ENCODE measurements at regions not wholly inside any gene's neighbourhood (a gene's known extent, or its start where the extent isn't known, plus 50 kb on each side); places are given as distances from the start of the nearest gene placed in this dataset.
"Not testable (repeated sequence)": the region's sequence is repeated elsewhere in the genome, so short reads cannot be mapped to it uniquely, and the experiment has no call there.

DNA sequence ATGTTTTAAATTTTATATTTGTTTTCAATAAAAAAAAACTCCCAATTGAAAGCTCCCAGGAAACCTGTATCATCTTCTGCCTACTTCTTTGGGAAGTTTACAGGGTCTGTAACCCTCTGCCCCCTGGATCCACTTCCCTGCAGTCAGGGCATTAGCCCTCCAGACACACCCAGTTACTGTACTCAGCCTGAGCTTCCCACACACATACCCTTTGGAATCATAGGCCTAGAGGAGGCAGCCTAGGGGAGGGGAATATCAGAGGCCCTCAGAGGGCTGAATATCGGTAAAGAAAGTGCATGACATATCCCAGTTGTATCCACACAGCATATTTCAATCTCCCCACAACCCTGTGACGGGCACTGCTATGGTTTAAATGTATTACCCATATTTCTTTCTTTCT, 56.2 kb upstream of the TFPI start:
- H3K36me3 ChIP-seq (ENCODE audit: control insufficient read depth in 4 of 4, insufficient read depth in 4 of 4, low read length in 4 of 4); DNase-seq; H3K4me1 ChIP-seq (ENCODE audit: control insufficient read depth in 5 of 5, insufficient read depth in 5 of 5, low read length in 5 of 5); H3K9me3 ChIP-seq (ENCODE audit: control insufficient read depth in 4 of 4, insufficient read depth in 3 of 4, low read length in 3 of 4); H3K27me3 ChIP-seq (ENCODE audit: control insufficient read depth in 3 of 3, insufficient read depth in 3 of 3, low read length in 2 of 3); H3K27ac ChIP-seq (ENCODE audit: low read depth in 1 of 2, low read length in 1 of 2); H3K9ac ChIP-seq (ENCODE audit: insufficient read depth in 1 of 2, low read length in 2 of 2); ATAC-seq (ENCODE audit: insufficient read depth, low FRiP score); H3K4me3 ChIP-seq: not testable (repeated sequence)
- WGBS, 2 donors = 89 to 95% methylated on average over 2 of the region's 2 CpGs

DNA sequence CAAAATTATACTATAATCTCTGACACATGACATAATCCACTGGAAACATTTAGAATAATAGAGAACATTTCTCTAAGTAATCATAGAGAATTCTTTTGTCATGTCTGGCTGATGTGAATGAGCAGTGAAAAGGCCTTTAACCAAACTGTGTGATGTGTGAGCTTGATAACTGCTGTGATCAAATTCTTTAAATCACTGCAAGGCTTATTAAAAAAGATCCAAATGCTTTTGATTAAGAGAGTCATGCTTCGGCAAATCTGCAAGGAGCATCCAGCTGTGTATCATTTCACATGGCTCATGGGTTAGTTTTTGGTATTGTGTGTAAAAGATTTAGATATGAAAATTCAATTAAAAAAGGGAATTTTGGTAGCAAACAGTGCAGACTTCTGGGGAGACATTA, 58.6 kb upstream of the TFPI start:
- H3K9ac ChIP-seq (ENCODE audit: insufficient read depth in 1 of 2, low read length in 2 of 2) = no peak overlapping the region
- no peaks in the 10 kb centered on the region for H3K36me3 ChIP-seq (ENCODE audit: control insufficient read depth in 4 of 4, insufficient read depth in 4 of 4, low read length in 4 of 4)
- DNase-seq (no peak), ATAC-seq (ENCODE audit: insufficient read depth, low FRiP score) (no peak)
- no peak overlapping the region for H3K4me3 ChIP-seq
- H3K9me3 ChIP-seq (ENCODE audit: control insufficient read depth in 4 of 4, insufficient read depth in 3 of 4, low read length in 3 of 4) = no peaks in the 10 kb centered on the region
- peaks cover 0 to 4% (median 0%) of the 10 kb centered on the region in 5 donors for H3K4me1 ChIP-seq (ENCODE audit: control insufficient read depth in 5 of 5, insufficient read depth in 5 of 5, low read length in 5 of 5)
- H3K27me3 ChIP-seq (ENCODE audit: control insufficient read depth in 3 of 3, insufficient read depth in 3 of 3, low read length in 2 of 3) = no peaks in the 10 kb centered on the region
- TF ChIP-seq, protein P1, sequence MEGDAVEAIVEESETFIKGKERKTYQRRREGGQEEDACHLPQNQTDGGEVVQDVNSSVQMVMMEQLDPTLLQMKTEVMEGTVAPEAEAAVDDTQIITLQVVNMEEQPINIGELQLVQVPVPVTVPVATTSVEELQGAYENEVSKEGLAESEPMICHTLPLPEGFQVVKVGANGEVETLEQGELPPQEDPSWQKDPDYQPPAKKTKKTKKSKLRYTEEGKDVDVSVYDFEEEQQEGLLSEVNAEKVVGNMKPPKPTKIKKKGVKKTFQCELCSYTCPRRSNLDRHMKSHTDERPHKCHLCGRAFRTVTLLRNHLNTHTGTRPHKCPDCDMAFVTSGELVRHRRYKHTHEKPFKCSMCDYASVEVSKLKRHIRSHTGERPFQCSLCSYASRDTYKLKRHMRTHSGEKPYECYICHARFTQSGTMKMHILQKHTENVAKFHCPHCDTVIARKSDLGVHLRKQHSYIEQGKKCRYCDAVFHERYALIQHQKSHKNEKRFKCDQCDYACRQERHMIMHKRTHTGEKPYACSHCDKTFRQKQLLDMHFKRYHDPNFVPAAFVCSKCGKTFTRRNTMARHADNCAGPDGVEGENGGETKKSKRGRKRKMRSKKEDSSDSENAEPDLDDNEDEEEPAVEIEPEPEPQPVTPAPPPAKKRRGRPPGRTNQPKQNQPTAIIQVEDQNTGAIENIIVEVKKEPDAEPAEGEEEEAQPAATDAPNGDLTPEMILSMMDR (IDR thresholded peaks at IDR 0.05; ENCODE audit: control extremely low read depth, extremely low read depth) = no peak
- no peak overlapping the region for H3K27ac ChIP-seq (ENCODE audit: low read depth in 1 of 2, low read length in 1 of 2)
- 85 to 89% methylated on average over 1 of the region's 1 CpG for WGBS, 2 donors

DNA sequence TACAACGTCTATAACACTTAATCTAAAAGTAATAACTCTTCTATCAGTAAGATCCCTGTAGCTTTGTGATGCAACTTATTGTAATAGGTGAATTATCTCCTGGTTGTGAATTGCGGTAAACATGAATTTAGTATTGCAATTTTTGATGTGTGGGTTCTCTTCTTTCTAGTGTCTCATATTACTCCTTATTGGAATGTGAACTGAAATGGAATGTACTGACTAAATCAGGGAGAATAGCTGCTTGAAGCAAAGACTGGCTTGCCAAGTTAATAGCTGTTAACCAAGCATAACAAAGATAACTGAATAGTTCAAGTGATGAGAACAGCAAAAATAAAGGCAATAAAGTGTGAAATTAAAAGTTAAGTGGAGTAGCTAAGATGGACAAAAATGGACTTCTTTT, 60.5 kb upstream of the TFPI start:
- H3K4me3 ChIP-seq = no peak overlapping the region
- DNase-seq (peak in 2 of 3 donors; percentile 34 to 55), ATAC-seq (ENCODE audit: insufficient read depth, low FRiP score) (no peak)
- WGBS, 2 donors = 71 to 87% methylated on average over 2 of the region's 2 CpGs
- TF ChIP-seq, protein P1 (IDR thresholded peaks at IDR 0.05; ENCODE audit: control extremely low read depth, extremely low read depth) = no peak
- H3K27me3 ChIP-seq (ENCODE audit: control insufficient read depth in 3 of 3, insufficient read depth in 3 of 3, low read length in 2 of 3) = no peaks in the 10 kb centered on the region
- H3K27ac ChIP-seq (ENCODE audit: low read depth in 1 of 2, low read length in 1 of 2) = no peak overlapping the region
- no peaks in the 10 kb centered on the region for H3K36me3 ChIP-seq (ENCODE audit: control insufficient read depth in 4 of 4, insufficient read depth in 4 of 4, low read length in 4 of 4)
- H3K4me1 ChIP-seq (ENCODE audit: control insufficient read depth in 5 of 5, insufficient read depth in 5 of 5, low read length in 5 of 5) = peaks cover 0 to 4% (median 0%) of the 10 kb centered on the region in 5 donors
- H3K9ac ChIP-seq (ENCODE audit: insufficient read depth in 1 of 2, low read length in 2 of 2) = no peak overlapping the region
- H3K9me3 ChIP-seq (ENCODE audit: control insufficient read depth in 4 of 4, insufficient read depth in 3 of 4, low read length in 3 of 4) = no peaks in the 10 kb centered on the region

DNA sequence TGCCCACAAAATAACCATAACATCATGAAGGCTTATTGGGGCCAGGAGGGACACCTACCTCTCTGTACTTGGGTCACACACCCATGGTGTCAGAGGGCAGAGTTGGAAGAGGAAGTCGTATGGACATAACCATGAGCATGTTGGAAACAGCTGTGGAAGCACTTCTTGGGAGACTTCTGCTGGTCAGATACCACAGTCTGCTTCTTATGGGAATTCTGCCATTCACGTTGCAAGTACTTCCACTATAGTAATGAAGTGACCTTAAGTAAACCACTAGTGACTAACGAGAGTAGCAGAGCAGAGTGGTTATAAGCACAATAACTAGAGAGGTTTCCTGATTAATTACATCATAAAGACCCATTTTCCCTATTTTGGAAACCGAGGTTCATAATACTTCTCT, 61.1 kb upstream of the TFPI start:
- no peak for DNase-seq
- TF ChIP-seq, protein P1 (IDR thresholded peaks at IDR 0.05; ENCODE audit: control extremely low read depth, extremely low read depth) = no peak

More for the DNA sequence above, 61.1 kb upstream of the TFPI start:
- Histone ChIP-seq H3K9me3 (ENCODE audit: control insufficient read depth in 4 of 4, insufficient read depth in 3 of 4, low read length in 3 of 4) (no peaks in the 10 kb centered on the region), H3K4me1 (ENCODE audit: control insufficient read depth in 5 of 5, insufficient read depth in 5 of 5, low read length in 5 of 5) (peaks cover 0 to 4% (median 0%) of the 10 kb centered on the region in 5 donors), H3K4me3 (no peak overlapping the region), H3K9ac (ENCODE audit: insufficient read depth in 1 of 2, low read length in 2 of 2) (no peak overlapping the region), H3K36me3 (ENCODE audit: control insufficient read depth in 4 of 4, insufficient read depth in 4 of 4, low read length in 4 of 4) (no peaks in the 10 kb centered on the region), H3K27ac (ENCODE audit: low read depth in 1 of 2, low read length in 1 of 2) (no peak overlapping the region), H3K27me3 (ENCODE audit: control insufficient read depth in 3 of 3, insufficient read depth in 3 of 3, low read length in 2 of 3) (no peaks in the 10 kb centered on the region)
- no peak for ATAC-seq (ENCODE audit: insufficient read depth, low FRiP score)
- WGBS, 2 donors = 68 to 69% methylated on average over 4 of the region's 4 CpGs

All from lung (tissue), 11 donors.